Pancreas (tissue), 10 donors: ENCODE measurements at regions not wholly inside any gene's neighbourhood (a gene's known extent, or its start where the extent isn't known, plus 50 kb on each side); places are given as distances from the start of the nearest gene placed in this dataset.

Experiments used
- ATAC-seq, 4 donors: fragments of 200-7000 bp; cut with Tn5 transposase; one replicate each; pipeline versions ENCODE4 v1.8.0 to v1.9.1; 2020; ENCODE audit warnings: mild to moderate bottlenecking in 4 of 4, moderate library complexity in 4 of 4
- DNase-seq, 6 donors: peaks; one replicate each; pipeline ENCODE4 v3.0.0-alpha.2; 2020
- FAIRE-seq: peaks from 2 replicates; lab custom pipeline; 2012; peaks lifted over from hg19 to GRCh38; lab: Jason Lieb, UNC
- H3K27ac ChIP-seq, 4 donors: fragments of 200-600 bp; sonication (generic); 1 replicate in 3 of 4; 2 replicates in 1 of 4; pipeline versions ENCODE4 v1.5.0 to v1.8.0; 2020
- H3K27me3 ChIP-seq, 4 donors: fragments of 200-600 bp; one replicate each; pipeline ENCODE4 v1.8.0; 2021
- H3K36me3 ChIP-seq, 3 donors: fragments of 200-600 bp; sonication (generic) in 1 of 3; one replicate each; pipeline versions ENCODE4 v1.5.0 to v1.8.0; 2020 to 2021
- H3K4me1 ChIP-seq, 3 donors: fragments of 200-600 bp; one replicate each; pipeline ENCODE4 v1.8.0; 2021
- H3K4me3 ChIP-seq, 4 donors: fragments of 200-600 bp; sonication (generic) in 2 of 4; one replicate each; pipeline versions ENCODE4 v1.5.0 to v1.8.0; 2020 to 2021
- H3K9me3 ChIP-seq, 4 donors: fragments of 200-600 bp; one replicate each; pipeline ENCODE4 v1.8.0; 2021
- CTCF ChIP-seq, 4 donors: fragments of 200-600 bp; sonication (generic) in 3 of 4; IDR thresholded peaks; one replicate each; pipeline versions ENCODE4 v1.5.0 to v1.8.0; 2021; ENCODE audit warnings: antibody characterized with exemption in 4 of 4
- WGBS, 2 donors: extraction: QIAGEN DNeasy Blood & Tissue Kit; methylation state at CpG; one replicate each; pipeline ENCODE4 v1.1.7; 2013; 5-methylcytosine and 5-hydroxymethylcytosine counted together
- intact Hi-C, 3 donors: fragments of 100-400 bp; cut with DNase I; formaldehyde crosslinking; loops; one replicate each; pipeline versions ENCODE4 v1.11.1 to v1.14.2; 2022
- donor health status: healthy with polysubstance abuse.
- donor health status: DM: no; HTN: no; CAD: no; lungs with moderate emphysema.
- donor health status: DM: no; HTN: no; CAD: no.
- donor health status: control.
- donor health status: control.
- donor health status: Bipolar disorder and iron deficiency.
- donor health status: DM: yes; HTN: yes; CAD: no.
- donor health status: DM: no; HTN: no; CAD: no.
- donor health status: DM: no; HTN: no; CAD: no.
- donor health status: DM: yes; HTN: yes; CAD: no.

DNA sequence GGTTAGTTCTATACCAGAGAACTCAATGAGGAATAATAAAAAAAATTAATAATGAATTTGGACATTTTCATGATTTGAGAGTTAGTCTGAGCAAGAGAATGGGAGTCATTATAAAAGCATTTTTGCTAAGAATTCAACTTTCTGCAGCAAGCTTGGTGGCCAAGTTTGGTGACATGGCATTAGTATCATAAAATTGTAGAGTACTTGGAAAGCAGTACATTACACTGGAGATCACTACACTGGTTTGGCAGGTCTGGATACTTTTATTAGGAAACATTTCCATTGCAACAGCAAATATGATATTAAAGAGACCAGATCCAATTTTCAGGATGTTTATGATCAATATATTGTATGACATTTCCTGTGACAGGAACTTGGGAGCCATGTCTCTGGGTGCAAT, 249.1 kb upstream of the INTU start:
- H3K36me3 ChIP-seq = no peaks in the 10 kb centered on the region
- ATAC-seq (no peak), DNase-seq (no peak), FAIRE-seq (no peak)
- no peaks in the 10 kb centered on the region for H3K4me1 ChIP-seq
- no peak for TF ChIP-seq CTCF (IDR thresholded peaks at IDR 0.05)
- no peaks in the 10 kb centered on the region for H3K27me3 ChIP-seq
- intact Hi-C loops = no loop called here
- H3K27ac ChIP-seq = no peak overlapping the region
- no peak overlapping the region for H3K4me3 ChIP-seq
- H3K9me3 ChIP-seq = no peaks in the 10 kb centered on the region

- no peak for TF ChIP-seq CTCF (IDR thresholded peaks at IDR 0.05)
- DNase-seq = no peak
- no peaks in the 10 kb centered on the region for H3K36me3 ChIP-seq
- ATAC-seq = no peak
- 45 to 46% methylated on average over 2 of the region's 2 CpGs for WGBS, 2 donors
- no peak for FAIRE-seq
- no peaks in the 10 kb centered on the region for H3K4me1 ChIP-seq
- intact Hi-C loops = no loop called here
- H3K9me3 ChIP-seq = no peaks in the 10 kb centered on the region
- no peak overlapping the region for H3K4me3 ChIP-seq
- H3K27me3 ChIP-seq = no peaks in the 10 kb centered on the region
- H3K27ac ChIP-seq = no peak overlapping the region
Measured at GRCh38 chr4:127394516-127394915, 238.2 kb upstream of the INTU start.

DNA sequence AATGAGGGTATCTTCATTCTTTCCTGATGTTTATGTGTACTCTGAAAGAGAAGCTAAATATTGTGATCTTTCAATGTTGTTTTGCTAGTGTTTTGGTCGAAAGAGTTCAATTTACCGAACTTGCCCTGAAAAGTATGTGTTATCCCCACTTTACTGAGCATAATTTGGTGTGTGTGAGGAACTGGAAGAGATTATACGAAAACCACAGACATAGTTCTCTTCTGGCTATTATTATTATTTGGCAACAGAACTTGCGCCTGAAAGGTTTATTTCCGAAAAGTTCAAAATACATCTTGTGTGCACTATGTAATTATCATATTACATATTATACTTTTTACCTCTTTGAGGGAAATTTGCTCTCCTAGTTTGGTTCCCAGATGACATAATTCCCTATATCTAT, 232.5 kb upstream of the INTU start:
- Histone ChIP-seq H3K27me3 (no peaks in the 10 kb centered on the region), H3K4me1 (no peaks in the 10 kb centered on the region), H3K27ac (no peak overlapping the region), H3K36me3 (no peaks in the 10 kb centered on the region), H3K9me3 (no peaks in the 10 kb centered on the region), H3K4me3 (no peak overlapping the region)
- 78 to 85% methylated on average over 5 of the region's 5 CpGs for WGBS, 2 donors
- no peak for TF ChIP-seq CTCF (IDR thresholded peaks at IDR 0.05)
- FAIRE-seq (no peak), ATAC-seq (no peak), DNase-seq (no peak)
- intact Hi-C loops = no loop called here

GRCh38 chr4:127400731-127401346, 231.9 kb upstream of the INTU start:
- Histone ChIP-seq H3K4me3 (no peak overlapping the region), H3K4me1 (no peaks in the 10 kb centered on the region), H3K36me3 (no peaks in the 10 kb centered on the region), H3K9me3 (no peaks in the 10 kb centered on the region), H3K27ac (no peak overlapping the region), H3K27me3 (no peaks in the 10 kb centered on the region)
- 0 to 1% methylated on average over 1 of the region's 1 CpG for WGBS, 2 donors
- FAIRE-seq (no peak), DNase-seq (peak in 4 of 6 donors; percentile 21 to 68 (median 30)), ATAC-seq (peak in 3 of 4 donors; percentile 75 to 86 (median 85))
- intact Hi-C loops = no loop called here
- TF ChIP-seq CTCF (IDR thresholded peaks at IDR 0.05) = peak; percentile 44 to 65 (median 56)

GRCh38 chr4:127403471-127404084, 229.2 kb upstream of the INTU start:
- no peak overlapping the region for H3K4me3 ChIP-seq
- FAIRE-seq = no peak
- TF ChIP-seq CTCF (IDR thresholded peaks at IDR 0.05) = no peak
- no peaks in the 10 kb centered on the region for H3K9me3 ChIP-seq
- H3K27me3 ChIP-seq = no peaks in the 10 kb centered on the region
- H3K36me3 ChIP-seq = no peaks in the 10 kb centered on the region
- intact Hi-C loops = no loop called here
- no peak for ATAC-seq
- 34 to 36% methylated on average over 2 of the region's 2 CpGs for WGBS, 2 donors
- DNase-seq = no peak
- H3K4me1 ChIP-seq = no peaks in the 10 kb centered on the region
- no peak overlapping the region for H3K27ac ChIP-seq
